HL-60 (cell line): ENCODE measurements at regions not wholly inside any gene's neighbourhood (a gene's known extent, or its start where the extent isn't known, plus 50 kb on each side); places are given as distances from the start of the nearest gene placed in this dataset.
"Not testable (repeated sequence)": the region's sequence is repeated elsewhere in the genome, so short reads cannot be mapped to it uniquely, and the experiment has no call there.

Source experiments
- DNase-seq, 2 experiments: peaks; one replicate each; pipeline ENCODE4 v3.0.0-alpha.2; 2010 to 2020; ENCODE audit warnings: low read depth in 1 of 2, low spot score in 1 of 2
- H3K27ac ChIP-seq: fragments of 250-450 bp; sonication (Bioruptor Pico); replicated peaks from 2 replicates; pipeline ENCODE4 v1.5.1; 2020; ENCODE audit warnings: mild to moderate bottlenecking, moderate library complexity
- H3K27me3 ChIP-seq: fragments of 250-450 bp; sonication (Bioruptor Pico); 2 replicates; pipeline ENCODE4 v1.5.1; 2021; ENCODE audit warnings: mild to moderate bottlenecking, moderate library complexity; ENCODE audit not compliant: insufficient read depth, poor library complexity, severe bottlenecking
- H3K4me3 ChIP-seq: replicated peaks from 2 replicates; pipeline ENCODE4 v1.5.1; 2011; ENCODE audit warnings: mild to moderate bottlenecking, control low read depth, low read length; ENCODE audit not compliant: insufficient read depth
- CTCF ChIP-seq: IDR thresholded peaks from one replicate; pipeline ENCODE4 v1.5.1; 2011; ENCODE audit warnings: low read length, control low read depth, inconsistent platforms; ENCODE audit not compliant: insufficient read depth
- GABPA ChIP-seq: IDR thresholded peaks from 2 replicates; pipeline ENCODE4 v1.6.1; 2012; ENCODE audit warnings: low read depth
- POLR2AphosphoS5 ChIP-seq: IDR thresholded peaks from 2 replicates; pipeline ENCODE4 v1.6.1; 2012; ENCODE audit warnings: low read depth
- REST ChIP-seq: IDR thresholded peaks from 2 replicates; pipeline ENCODE4 v1.6.1; 2012; ENCODE audit warnings: low read depth; ENCODE audit not compliant: insufficient replicate concordance
- SPI1 ChIP-seq: IDR thresholded peaks from 2 replicates; pipeline ENCODE4 v1.6.1; 2012; ENCODE audit warnings: low read depth, mild to moderate bottlenecking, borderline replicate concordance

DNA sequence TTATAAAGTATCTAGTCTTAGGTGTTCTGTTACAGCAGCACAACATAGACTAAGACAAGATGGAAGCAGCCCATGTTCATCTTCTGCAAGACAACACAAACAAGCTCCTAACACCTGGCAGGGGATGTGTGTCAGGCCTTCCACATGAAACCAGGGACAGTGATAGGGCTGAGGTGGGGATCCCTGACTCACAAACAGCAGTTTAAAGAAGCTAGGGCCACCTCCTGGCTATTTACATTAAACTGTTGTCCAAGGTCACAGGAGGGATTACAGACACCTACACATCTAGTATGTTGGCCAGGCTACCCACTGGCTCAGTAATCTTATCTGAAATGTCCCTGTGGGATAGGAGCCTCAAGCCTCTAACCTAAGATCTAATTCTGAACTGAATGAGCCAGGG, 211.3 kb downstream of the MINAR1 start:
- H3K27me3 ChIP-seq, result no peaks in the 10 kb centered on the region
- DNase-seq, result no peak
- H3K27ac ChIP-seq, result no peak overlapping the region
- H3K4me3 ChIP-seq, result no peak overlapping the region
- no peak for TF ChIP-seq GABPA

- Histone ChIP-seq H3K27ac (no peak overlapping the region), H3K27me3 (no peaks in the 10 kb centered on the region), H3K4me3 (no peak overlapping the region)
- DNase-seq, result no peak
- TF ChIP-seq CTCF (no peak), REST (no peak)
Observed at GRCh38 chr15:79644091-79644490, 212.0 kb downstream of the MINAR1 start.

DNA sequence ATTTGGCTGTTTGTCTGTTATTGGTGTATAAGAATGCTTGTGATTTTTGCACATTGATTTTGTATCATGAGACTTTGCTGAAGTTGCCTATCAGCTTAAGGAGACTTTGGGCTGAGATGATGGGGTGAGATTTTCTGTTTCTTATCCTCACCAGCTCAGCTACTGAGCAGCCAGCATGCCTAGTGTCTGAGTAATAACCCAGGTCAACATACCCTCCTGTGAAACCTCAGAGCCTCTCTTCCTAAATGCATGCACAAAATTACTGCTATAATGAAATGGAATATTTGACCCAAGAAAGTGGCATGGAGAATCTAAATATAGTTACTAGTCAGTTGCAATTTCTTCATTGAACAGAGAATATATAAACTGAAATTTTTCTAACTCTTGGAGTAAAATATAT, 220.8 kb downstream of the MINAR1 start:
- H3K27me3 ChIP-seq, H3K27ac ChIP-seq, DNase-seq, H3K4me3 ChIP-seq: not testable (repeated sequence)

- no peaks in the 10 kb centered on the region for H3K27me3 ChIP-seq
- H3K4me3 ChIP-seq, result no peak overlapping the region
- DNase-seq, result no peak
- H3K27ac ChIP-seq, result no peak overlapping the region
- TF ChIP-seq GABPA, result no peak
- TF ChIP-seq POLR2AphosphoS5, result no peak
- no peak for TF ChIP-seq CTCF
- no peak for TF ChIP-seq REST
- TF ChIP-seq SPI1, result no peak
Observed at GRCh38 chr15:79653533-79653932, 221.4 kb downstream of the MINAR1 start.

DNA sequence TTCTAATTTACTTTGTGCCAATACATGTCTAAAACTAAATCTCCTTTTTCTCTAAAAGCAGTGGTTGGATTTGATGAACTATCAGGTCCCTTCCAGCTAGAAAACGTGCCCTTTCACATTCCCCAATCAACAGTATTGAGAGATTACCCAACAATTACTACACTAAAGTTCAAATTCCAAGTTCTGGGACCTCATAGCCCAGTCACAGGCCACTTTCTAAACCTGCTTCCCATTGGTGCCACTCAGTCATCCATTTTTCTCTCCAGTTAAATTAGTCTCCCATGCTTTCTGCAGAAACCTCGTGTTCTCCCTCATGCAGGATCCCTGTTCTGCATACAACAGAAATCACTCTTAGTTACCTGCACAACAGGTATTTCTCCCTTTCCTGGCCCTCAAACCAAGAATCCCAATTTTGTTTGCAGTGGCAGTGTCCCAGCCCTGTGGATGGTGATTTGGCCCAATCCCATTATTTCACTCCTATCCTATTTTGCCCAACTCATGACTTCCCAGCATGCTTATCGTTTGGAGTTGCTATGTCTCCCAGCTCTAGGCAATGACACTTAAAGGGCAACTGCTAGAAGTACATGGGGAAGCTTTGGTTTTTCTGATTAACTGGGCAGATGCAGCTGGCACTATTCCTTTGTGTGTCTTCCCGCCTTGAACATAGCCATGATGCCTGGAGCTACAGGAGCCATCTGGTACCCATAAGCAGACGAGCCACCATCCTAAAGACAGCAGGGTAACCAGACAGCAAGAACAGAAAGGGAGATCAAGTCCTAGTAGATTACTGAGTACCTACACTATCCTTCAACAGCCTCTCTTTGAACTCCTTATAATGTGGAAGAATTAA, 224.2 kb downstream of the MINAR1 start:
- DNase-seq, result no peak
- no peak for TF ChIP-seq CTCF
- no peak for TF ChIP-seq GABPA
- no peak for TF ChIP-seq POLR2AphosphoS5
- no peak for TF ChIP-seq REST
- no peak for TF ChIP-seq SPI1
- H3K27ac ChIP-seq, result no peak overlapping the region
- no peaks in the 10 kb centered on the region for H3K27me3 ChIP-seq
- H3K4me3 ChIP-seq, result no peak overlapping the region
